MM.1S (cell line): ENCODE measurements at regions not wholly inside any gene's neighbourhood (a gene's known extent, or its start where the extent isn't known, plus 50 kb on each side); places are given as distances from the start of the nearest gene placed in this dataset.

Source experiments
- DNase-seq: peaks from one replicate; pipeline ENCODE4 v3.0.0-alpha.2; 2015
- H2AFZ ChIP-seq: fragments of 300-600 bp; sonication (generic); 2 replicates; pipeline ENCODE4 v1.6.0; 2016; ENCODE audit warnings: antibody characterized with exemption, low read length
- H3F3A ChIP-seq: fragments of 300-600 bp; sonication (generic); 2 replicates; pipeline ENCODE4 v1.6.1; 2016; ENCODE audit warnings: mild to moderate bottlenecking, antibody characterized with exemption, low read length, moderate library complexity, mixed read lengths; ENCODE audit not compliant: insufficient read depth
- H3K27ac ChIP-seq: fragments of 300-600 bp; sonication (generic); 2 replicates; pipeline ENCODE4 v1.5.1; 2016; ENCODE audit warnings: mild to moderate bottlenecking, low read length
- H3K27me3 ChIP-seq: fragments of 300-600 bp; sonication (generic); replicated peaks from 2 replicates; pipeline ENCODE4 v1.6.0; 2016; ENCODE audit warnings: low read length; ENCODE audit not compliant: insufficient read depth
- H3K36me3 ChIP-seq: fragments of 300-600 bp; sonication (generic); replicated peaks from 2 replicates; pipeline ENCODE4 v1.6.1; 2016; ENCODE audit warnings: mild to moderate bottlenecking, low read length, mixed read lengths; ENCODE audit not compliant: insufficient read depth
- H3K4me1 ChIP-seq: fragments of 300-600 bp; sonication (generic); 2 replicates; pipeline ENCODE4 v1.6.1; 2016; ENCODE audit warnings: low read length, mixed read lengths
- H3K4me2 ChIP-seq: fragments of 300-600 bp; sonication (generic); 2 replicates; pipeline ENCODE4 v1.6.0; 2016; ENCODE audit warnings: low read depth, low read length
- H3K4me3 ChIP-seq: fragments of 300-600 bp; sonication (generic); 2 replicates; pipeline ENCODE4 v1.5.1; 2016; ENCODE audit warnings: low read length, mixed read lengths
- H3K79me2 ChIP-seq: fragments of 300-600 bp; sonication (generic); 2 replicates; pipeline ENCODE4 v1.6.1; 2016; ENCODE audit warnings: mixed run types, low read length, mixed read lengths
- H3K9ac ChIP-seq: fragments of 300-600 bp; sonication (generic); 2 replicates; pipeline ENCODE4 v1.6.1; 2016; ENCODE audit warnings: low read length, mixed read lengths
- H3K9me2 ChIP-seq: fragments of 300-600 bp; sonication (generic); replicated peaks from 2 replicates; pipeline ENCODE4 v1.6.1; 2016; ENCODE audit warnings: mild to moderate bottlenecking, low read length, mixed read lengths; ENCODE audit not compliant: insufficient read depth
- H3K9me3 ChIP-seq: fragments of 300-600 bp; sonication (generic); replicated peaks from 2 replicates; pipeline ENCODE4 v1.6.1; 2016; ENCODE audit warnings: mild to moderate bottlenecking, low read length, mixed read lengths; ENCODE audit not compliant: insufficient read depth
- H4K20me1 ChIP-seq: fragments of 300-600 bp; sonication (generic); 2 replicates; pipeline ENCODE4 v1.6.1; 2016; ENCODE audit warnings: mild to moderate bottlenecking, low read length, moderate library complexity, mixed read lengths; ENCODE audit not compliant: insufficient read depth
- CTCF ChIP-seq: fragments of 300-600 bp; sonication (generic); IDR thresholded peaks from 2 replicates; pipeline ENCODE4 v1.5.1; 2016; ENCODE audit warnings: antibody characterized with exemption, low read length, mixed read lengths
- EZH2 ChIP-seq: fragments of 300-600 bp; sonication (generic); optimal IDR thresholded peaks from 2 replicates; pipeline ENCODE3; 2017; ENCODE audit warnings: low read depth, mild to moderate bottlenecking, antibody characterized with exemption, low read length, mixed read lengths
- EZH2phosphoT487 ChIP-seq: fragments of 300-600 bp; sonication (generic); IDR thresholded peaks from 2 replicates; pipeline ENCODE4 v1.6.1; 2018; ENCODE audit warnings: antibody characterized with exemption, low read length

DNA sequence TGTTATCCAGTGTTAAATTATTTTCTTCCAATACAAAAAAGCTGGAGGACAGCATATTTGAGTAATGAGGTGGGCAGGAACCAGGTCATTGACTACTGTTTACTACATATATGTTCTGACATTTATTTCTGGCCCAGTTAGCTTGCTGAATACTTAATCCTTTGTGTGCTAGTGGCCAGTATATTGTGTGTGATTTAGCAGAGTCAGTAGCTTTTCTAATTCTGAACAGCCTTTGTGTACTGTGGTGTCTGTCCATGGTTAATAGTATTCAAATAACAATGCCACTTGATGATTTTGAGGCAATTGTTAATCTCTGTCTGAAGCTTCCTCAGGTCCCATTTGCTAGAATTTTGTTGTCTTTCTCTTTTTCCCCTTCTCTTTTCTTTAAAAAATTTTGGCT lies 286.5 kb upstream of the E2F7 start:
- no peaks in the 10 kb centered on the region for H4K20me1 ChIP-seq
- no peak overlapping the region for H3K4me3 ChIP-seq
- no peak overlapping the region for H2AFZ ChIP-seq
- no peaks in the 10 kb centered on the region for H3K4me1 ChIP-seq
- no peak overlapping the region for H3K9ac ChIP-seq
- no peaks in the 10 kb centered on the region for H3F3A ChIP-seq
- H3K36me3 ChIP-seq: no peaks in the 10 kb centered on the region
- H3K27me3 ChIP-seq: no peaks in the 10 kb centered on the region
- H3K27ac ChIP-seq: no peak overlapping the region
- no peaks in the 10 kb centered on the region for H3K9me2 ChIP-seq
- no peak for DNase-seq
- TF ChIP-seq EZH2: no peak
- no peak for TF ChIP-seq CTCF
- TF ChIP-seq EZH2phosphoT487: no peak
- H3K9me3 ChIP-seq: no peaks in the 10 kb centered on the region
- H3K79me2 ChIP-seq: no peaks in the 10 kb centered on the region
- no peak overlapping the region for H3K4me2 ChIP-seq

DNA sequence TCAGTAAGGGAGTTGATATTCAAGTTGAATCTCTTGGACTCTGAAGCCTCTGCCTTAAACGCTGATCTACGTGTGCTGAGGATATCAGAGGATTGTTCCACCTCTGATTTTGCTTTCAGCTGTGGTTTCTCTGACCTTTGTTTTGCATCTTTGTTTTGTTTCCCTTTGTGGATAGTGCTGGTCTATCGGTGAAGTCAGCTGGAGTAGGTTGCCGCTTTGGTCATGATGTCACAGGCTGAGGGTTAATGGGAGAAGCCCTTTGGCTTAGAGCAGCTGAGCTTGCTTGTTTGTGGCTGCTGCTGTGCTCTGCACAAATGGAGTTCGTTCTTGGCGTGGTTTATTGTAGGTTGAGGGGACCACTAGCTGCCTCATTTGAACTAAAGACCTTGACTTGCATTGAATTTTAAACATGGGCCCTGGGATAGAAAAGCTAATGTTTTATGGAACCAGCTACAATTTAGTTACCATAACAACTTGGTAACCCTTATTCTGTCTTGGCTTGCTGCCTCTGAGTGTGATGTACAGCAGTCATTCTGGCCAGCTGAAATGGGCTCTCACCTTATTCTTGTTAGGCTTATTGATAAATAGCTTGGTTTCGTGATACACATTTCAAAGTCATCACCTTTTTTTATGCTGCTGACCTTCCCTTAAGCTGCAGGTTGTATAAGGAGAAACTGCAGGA lies 284.5 kb upstream of the E2F7 start:
- Histone ChIP-seq H3K27me3 (no peaks in the 10 kb centered on the region), H3K9me2 (no peaks in the 10 kb centered on the region), H3K36me3 (no peaks in the 10 kb centered on the region), H3K4me3 (no peak overlapping the region), H3K4me1 (no peaks in the 10 kb centered on the region), H3K4me2 (no peak overlapping the region), H3K79me2 (no peaks in the 10 kb centered on the region), H3K9ac (no peak overlapping the region), H3F3A (no peaks in the 10 kb centered on the region), H2AFZ (no peak overlapping the region), H3K27ac (no peak overlapping the region), H4K20me1 (no peaks in the 10 kb centered on the region), H3K9me3 (no peaks in the 10 kb centered on the region)
- no peak for DNase-seq
- TF ChIP-seq EZH2: no peak
- no peak for TF ChIP-seq CTCF
- no peak for TF ChIP-seq EZH2phosphoT487

- no peaks in the 10 kb centered on the region for H3K27me3 ChIP-seq
- H3F3A ChIP-seq: no peaks in the 10 kb centered on the region
- no peak overlapping the region for H2AFZ ChIP-seq
- TF ChIP-seq EZH2 (no peak), EZH2phosphoT487 (no peak), CTCF (no peak)
- no peak for DNase-seq
- no peaks in the 10 kb centered on the region for H3K9me2 ChIP-seq
- no peak overlapping the region for H3K27ac ChIP-seq
- no peak overlapping the region for H3K4me3 ChIP-seq
- no peaks in the 10 kb centered on the region for H4K20me1 ChIP-seq
- no peaks in the 10 kb centered on the region for H3K9me3 ChIP-seq
- H3K4me1 ChIP-seq: no peaks in the 10 kb centered on the region
- H3K79me2 ChIP-seq: no peaks in the 10 kb centered on the region
- no peaks in the 10 kb centered on the region for H3K36me3 ChIP-seq
- no peak overlapping the region for H3K9ac ChIP-seq
- H3K4me2 ChIP-seq: no peak overlapping the region
Observed at GRCh38 chr12:77347017-77347416, 281.6 kb upstream of the E2F7 start.
